Stimulated activated CD4-positive, alpha-beta T cell treated with anti-CD3 and anti-CD28 coated beads, Interleukin-2, amount 100 ng/mL, for 48 hours (primary cell): ENCODE measurements at regions not wholly inside any gene's neighbourhood (a gene's known extent, or its start where the extent isn't known, plus 50 kb on each side); places are given as distances from the start of the nearest gene placed in this dataset.
"Not testable (repeated sequence)": the region's sequence is repeated elsewhere in the genome, so short reads cannot be mapped to it uniquely, and the experiment has no call there.

Source experiments
- DNase-seq, 2 donors: peaks; one replicate each; pipeline ENCODE4 v3.0.0-alpha.2; 2020

DNA sequence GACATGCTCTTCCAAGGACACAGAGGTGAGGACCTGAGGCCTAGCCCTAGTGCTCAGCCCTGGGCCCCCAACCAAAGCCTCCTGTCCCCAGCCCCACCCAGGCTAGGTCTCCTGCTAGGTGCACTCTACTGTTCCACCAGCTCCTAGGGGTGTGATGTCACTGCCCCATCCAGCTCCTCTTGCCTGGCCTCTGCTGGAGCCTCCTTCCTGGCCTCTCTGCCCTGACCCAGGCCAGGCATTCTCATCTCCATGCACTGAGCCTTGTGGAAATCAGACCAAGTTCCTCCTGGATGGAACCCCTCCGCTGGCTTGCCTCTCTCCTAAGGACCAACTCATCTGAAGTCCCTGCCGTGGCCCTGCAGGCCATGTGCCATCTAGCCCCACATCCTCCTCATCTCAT, 156.8 kb downstream of the INHBB start:
- no peak for DNase-seq

- DNase-seq = no peak
Measured at GRCh38 chr2:120503206-120503792, 157.4 kb downstream of the INHBB start.

- DNase-seq = no peak
Measured at GRCh38 chr2:120503793-120504571, 158.0 kb downstream of the INHBB start.

DNA sequence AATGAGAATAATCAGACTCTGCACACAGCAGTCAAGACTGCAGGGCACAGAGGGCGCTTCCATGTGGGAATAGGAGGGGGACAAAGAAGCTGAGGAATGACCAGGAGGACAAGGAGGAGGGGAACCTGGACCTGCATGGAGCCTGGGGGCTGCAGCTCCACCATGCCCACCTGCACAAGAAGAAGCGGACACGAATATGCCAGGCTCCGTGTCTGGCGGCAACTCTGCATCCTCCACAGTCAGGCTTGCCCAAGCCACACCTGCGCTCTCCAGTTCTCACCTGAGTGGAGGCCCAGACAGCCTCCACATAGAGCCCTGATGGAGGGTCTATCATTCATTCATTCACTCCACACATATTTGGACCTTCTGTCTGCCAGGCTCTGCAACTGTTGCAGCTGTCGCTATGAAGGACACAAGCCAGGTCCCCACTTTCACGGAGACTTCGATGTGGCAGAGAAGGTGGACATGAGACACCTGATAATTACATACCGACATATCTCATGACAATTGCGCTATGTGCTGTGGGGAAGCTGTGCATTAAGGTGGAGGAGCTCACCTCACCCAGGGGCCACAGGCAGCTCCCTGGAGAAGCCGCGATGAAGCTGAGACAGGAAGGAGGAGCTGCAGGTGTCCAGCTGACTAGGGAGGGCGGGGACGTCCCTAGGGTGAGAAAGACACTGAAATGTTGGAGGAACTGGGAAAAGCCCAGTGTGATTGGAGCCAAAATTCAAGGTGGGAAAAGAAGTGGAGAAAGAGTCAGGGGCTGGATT, 159.2 kb downstream of the INHBB start:
- DNase-seq = no peak

DNA sequence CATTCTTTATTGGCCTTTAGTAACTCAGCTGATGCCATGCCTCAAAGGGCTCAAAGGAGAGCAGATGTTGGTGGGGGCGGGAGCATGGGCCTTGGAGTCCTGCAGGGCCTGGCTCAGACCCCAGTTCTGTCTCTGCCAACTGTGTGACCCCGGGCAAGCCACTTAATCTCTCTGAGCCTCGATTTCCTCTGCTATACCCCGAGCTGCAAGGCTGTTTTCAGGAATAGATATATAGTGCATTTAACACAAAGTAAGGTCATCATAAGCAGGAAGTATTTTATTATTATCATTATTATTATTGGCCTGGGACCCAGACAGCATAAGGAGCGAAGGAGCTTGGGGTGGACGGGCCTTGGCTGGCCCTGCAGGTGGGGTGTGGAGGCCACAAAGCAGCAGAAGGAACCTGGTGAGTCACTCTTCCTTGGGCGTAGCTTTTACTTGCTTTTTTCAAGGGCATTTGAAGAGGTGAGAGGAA, 162.7 kb downstream of the INHBB start:
- DNase-seq = no peak

- DNase-seq = no peak
Measured at GRCh38 chr2:120509213-120509815, 163.4 kb downstream of the INHBB start.

DNA sequence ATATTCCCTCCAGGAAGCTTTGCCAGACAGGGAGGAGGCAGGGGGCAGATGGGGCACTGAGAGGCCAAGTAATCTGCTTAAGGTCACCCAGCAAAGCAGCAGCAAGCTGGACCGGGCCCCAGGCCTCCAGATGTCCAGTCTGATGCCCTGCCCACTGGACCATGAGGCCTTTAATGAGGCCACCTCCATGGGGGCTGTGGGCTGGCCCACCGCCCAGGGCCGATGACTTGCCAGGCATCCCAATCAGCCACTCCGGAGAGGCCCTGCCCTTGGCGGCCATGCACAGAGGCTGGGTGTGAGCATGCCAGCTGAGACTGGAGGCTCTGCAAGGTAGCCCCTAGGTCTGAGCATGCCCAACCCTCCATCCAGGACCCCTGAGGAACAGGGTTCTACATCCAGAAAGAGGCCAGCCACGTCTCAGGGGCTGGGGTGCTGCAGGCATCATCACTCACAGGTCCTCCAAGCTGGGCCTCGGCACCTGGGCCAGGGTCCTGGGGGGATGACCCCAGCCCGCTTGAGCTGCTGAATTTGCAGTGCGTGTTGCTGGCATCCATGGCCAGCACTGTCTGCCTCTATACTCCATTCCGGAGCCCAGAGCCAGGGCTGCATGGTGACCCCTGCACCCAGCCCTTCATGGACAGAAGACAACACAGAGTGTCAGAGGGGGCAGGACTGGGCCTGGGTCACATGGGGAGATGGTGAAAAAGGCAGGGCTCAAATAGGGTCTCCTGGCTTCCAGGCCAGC, 164.2 kb downstream of the INHBB start:
- DNase-seq = no peak

DNA sequence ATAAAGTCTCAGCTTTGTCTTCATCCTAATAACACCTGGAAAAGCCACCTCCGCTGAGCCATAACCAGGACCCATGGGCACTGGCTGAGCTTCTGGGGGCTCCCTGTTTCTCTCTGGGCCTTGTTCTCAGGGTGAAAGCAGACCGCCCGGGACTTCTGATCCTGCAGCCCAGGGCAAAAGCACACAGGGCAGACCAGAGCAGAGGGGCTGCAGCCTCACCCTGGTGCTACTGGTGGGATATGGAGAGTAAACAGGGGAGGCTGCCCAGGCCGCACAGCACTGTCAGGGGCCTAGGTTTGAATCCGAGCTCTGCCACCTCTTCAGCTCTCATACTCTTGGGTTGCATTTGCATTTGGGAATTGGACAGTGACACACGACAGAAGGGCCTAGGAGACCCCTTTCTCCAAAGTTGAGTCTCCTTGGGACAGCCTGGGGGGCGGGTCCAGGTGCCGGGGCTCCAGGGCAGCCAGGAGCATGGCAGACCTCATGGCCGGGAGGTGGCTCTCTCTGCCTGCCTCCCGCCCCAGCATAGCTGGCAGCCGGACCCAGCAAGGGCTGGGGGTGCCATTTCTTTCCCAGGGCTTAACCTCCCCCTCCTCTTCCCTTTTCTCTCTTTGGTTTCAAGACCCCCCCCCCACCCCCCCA, 164.9 kb downstream of the INHBB start:
- no peak for DNase-seq

GRCh38 chr2:120511536-120511935, 165.6 kb downstream of the INHBB start:
- no peak for DNase-seq

DNA sequence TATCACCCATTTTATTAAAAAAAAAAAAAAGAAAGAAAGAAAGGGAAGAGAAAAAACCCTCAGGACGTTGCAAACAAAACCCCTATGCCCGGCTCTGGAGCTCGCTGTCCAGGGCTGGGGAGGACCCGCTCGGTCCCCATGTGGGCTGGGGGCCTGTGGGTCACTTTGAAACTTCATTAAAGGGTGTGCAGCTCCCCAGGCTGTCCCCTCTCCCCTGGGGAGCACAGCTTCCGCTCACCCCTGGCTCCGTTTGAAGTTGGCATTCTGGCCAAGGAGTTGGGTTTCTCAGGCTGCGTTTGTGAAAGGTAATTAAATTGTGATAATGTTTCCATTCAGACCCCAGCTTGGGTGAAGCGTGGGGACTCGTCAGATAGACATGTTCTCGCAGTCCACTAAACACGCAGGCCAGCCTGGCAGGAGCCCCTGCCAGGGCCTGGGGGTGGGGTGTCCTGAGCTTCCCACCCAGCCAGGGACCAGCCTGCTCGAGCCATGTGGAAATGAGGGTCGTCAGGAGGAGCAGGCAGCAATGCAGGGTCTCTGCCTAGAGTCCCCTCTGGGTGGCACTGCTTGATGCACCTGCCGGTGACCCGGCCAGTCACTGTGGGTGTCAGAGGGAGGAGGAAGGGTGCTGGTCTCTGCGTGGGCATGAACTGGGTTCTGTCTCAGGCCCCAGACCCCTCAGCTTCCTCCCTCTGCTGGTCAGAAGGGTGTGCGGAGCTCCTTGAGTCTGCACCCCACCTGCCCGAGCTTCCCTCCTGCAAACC, 166.2 kb downstream of the INHBB start:
- no peak for DNase-seq

GRCh38 chr2:120513776-120514357, 167.9 kb downstream of the INHBB start:
- DNase-seq = no peak

GRCh38 chr2:120514521-120514920, 168.6 kb downstream of the INHBB start:
- DNase-seq = no peak

- DNase-seq = not testable (repeated sequence)
Measured at GRCh38 chr2:120515066-120515758, 169.3 kb downstream of the INHBB start.

DNA sequence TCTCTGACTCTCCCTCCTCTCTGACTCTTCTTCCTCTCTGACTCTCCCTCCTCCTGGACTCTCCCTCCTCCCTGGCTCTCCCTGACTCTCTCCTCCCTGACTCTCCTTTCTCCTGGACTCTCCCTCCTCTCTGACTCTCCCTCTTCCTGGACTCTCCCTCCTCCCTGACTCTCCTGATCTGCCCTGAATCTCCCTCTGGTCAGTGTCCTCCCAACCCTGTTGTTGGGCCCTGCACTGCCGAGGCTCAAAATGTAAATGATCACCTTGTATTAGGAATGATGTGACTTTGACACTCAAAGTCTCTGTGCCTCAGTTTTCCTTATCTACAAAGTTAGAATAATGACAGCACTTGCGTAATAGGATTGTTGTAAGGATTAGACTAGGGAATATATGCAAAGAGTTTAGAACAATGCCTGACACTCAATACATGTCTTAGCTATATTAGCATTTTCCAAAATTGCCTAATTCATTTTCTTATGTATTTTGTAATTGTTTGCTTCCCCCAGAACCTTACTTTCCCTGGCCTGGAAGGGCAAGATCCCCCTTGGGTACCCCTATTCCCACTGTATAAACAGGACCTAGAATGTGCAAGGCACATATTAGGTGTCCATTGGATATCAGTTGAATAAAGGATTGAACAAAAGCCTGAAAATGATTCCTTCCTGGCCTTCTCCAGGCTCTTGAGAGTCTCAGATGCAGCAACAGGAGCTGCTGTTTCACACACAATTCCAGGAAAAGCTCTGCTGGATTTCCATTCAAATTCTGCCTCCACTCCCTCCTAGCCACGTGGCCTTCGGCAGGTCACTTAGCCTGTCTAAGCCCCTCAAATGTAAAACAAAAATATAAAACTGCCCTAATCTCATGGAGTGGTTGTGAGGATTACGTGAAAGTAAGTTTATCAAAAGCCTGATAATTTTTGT, 170.1 kb downstream of the INHBB start:
- DNase-seq = no peak

GRCh38 chr2:120516679-120517314, 170.9 kb downstream of the INHBB start:
- no peak for DNase-seq

DNA sequence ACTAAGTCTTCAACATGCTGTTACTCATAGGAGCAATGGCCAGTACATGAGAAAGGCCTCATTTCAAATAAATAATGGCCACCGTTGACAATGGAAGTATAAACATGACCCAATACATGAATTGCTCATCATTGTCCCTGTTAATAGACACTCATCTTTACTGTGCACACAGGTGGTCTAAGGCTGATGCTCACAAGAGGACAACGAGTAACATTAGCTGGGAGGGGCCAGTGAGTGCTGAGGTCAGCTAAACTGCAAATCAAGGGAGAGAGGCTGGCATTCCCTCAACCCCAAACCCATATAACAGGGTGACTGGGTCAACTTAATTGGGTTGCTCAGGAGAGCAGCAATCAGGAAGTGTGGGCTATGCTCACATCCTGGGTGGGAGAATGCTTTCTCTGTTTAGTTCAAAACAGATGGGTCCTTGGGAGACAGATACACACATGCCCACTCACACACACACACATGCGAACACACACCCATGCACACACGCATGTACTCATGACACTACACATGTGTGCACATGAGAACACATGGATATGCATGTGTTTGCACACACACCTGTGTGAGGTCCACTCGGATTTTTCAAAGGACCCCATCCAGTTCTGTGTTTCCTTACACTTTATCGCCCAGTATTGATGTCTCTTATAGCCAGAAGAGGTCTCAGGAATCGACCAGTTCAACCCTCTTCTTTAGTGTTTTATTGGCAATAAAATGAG, 172.0 kb downstream of the INHBB start:
- no peak for DNase-seq

DNA sequence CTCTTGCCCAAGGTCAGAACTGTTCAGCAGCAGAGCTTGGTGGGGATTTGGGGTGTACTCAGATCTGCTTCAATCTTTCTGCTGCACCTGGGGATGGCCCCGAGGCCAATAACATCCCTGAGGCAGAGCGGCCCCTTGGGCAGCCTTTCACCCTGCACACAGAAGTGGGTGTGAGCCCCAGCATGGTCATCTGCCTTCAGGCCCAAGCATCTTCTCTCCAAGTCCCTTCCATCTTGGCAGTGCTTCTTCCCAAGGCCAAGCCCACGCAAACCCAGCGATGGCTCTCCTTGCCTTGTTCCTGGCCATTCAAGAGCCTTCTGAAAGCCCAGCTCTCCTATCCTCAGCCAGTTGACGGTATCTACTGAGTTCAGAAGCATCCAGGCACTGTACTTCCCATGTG, 172.9 kb downstream of the INHBB start:
- no peak for DNase-seq

GRCh38 chr2:120519469-120519868, 173.5 kb downstream of the INHBB start:
- no peak for DNase-seq
